Adrenal gland (tissue), 9 donors: ENCODE measurements at regions not wholly inside any gene's neighbourhood (a gene's known extent, or its start where the extent isn't known, plus 50 kb on each side); places are given as distances from the start of the nearest gene placed in this dataset.

Source experiments
- DNase-seq, 7 donors: peaks; one replicate each; pipeline ENCODE4 v3.0.0-alpha.2; 2019 to 2020
- H3K27ac ChIP-seq, 5 donors: fragments of 200-600 bp; sonication (generic) in 4 of 5; 1 replicate in 3 of 5; 2 replicates in 2 of 5; pipeline versions ENCODE4 v1.5.1 to v1.8.0; 2016 to 2020; ENCODE audit warnings: mild to moderate bottlenecking in 1 of 5
- H3K27me3 ChIP-seq: fragments of 200-600 bp; 2 replicates; pipeline ENCODE4 v1.8.0; 2021
- H3K36me3 ChIP-seq, 2 donors: fragments of 200-600 bp; replicated peaks in 1 of 2; 1 replicate in 1 of 2; 2 replicates in 1 of 2; pipeline versions ENCODE4 v1.5.1 to v1.8.0; 2018 to 2022
- H3K4me1 ChIP-seq, 2 donors: fragments of 200-600 bp; replicated peaks in 1 of 2; 1 replicate in 1 of 2; 2 replicates in 1 of 2; pipeline versions ENCODE4 v1.5.1 to v1.8.0; 2018 to 2021
- H3K4me3 ChIP-seq, 4 donors: fragments of 200-600 bp; sonication (generic) in 3 of 4; one replicate each; pipeline ENCODE4 v1.5.1; 2016 to 2018
- H3K9me3 ChIP-seq, 3 donors: fragments of 200-600 bp; sonication (generic) in 1 of 3; replicated peaks in 1 of 3; 1 replicate in 2 of 3; 2 replicates in 1 of 3; pipeline versions ENCODE4 v1.5.1 to v1.8.0; 2016 to 2021
- CTCF ChIP-seq, 6 experiments: fragments of 450-650 bp in 4 of 6; fragments of 200-600 bp in 2 of 6; sonication (generic) in 1 of 6; IDR thresholded peaks; 1 replicate in 5 of 6; 2 replicates in 1 of 6; pipeline versions ENCODE4 v1.5.1 to v1.8.0; 2016 to 2021; ENCODE audit warnings: antibody characterized with exemption in 6 of 6, mild to moderate bottlenecking in 2 of 6, moderate library complexity in 1 of 6
- POLR2A ChIP-seq, 2 donors: fragments of 450-650 bp; IDR thresholded peaks; one replicate each; pipeline ENCODE4 v1.6.1; 2017; ENCODE audit warnings: antibody characterized with exemption in 2 of 2, mild to moderate bottlenecking in 2 of 2, moderate library complexity in 1 of 2
- WGBS, 4 donors: extraction: QIAGEN DNeasy Blood & Tissue Kit in 2 of 4; methylation state at CpG; one replicate each; pipeline versions ENCODE4 v1.1.5 to v1.1.7; 2013 to 2017; 5-methylcytosine and 5-hydroxymethylcytosine counted together
- intact Hi-C, 2 donors: fragments of 100-400 bp; cut with DNase I; formaldehyde crosslinking; loops; one replicate each; pipeline versions ENCODE4 v1.14.1 to v1.15.0; 2022 to 2023
- donor health status: healthy with polysubstance abuse.
- donor health status: Bipolar disorder and iron deficiency.
- donor health status: DM: yes; HTN: yes; CAD: no.
- donor health status: DM: no; HTN: no; CAD: no.
- donor health status: DM: no; HTN: no; CAD: no.

DNA sequence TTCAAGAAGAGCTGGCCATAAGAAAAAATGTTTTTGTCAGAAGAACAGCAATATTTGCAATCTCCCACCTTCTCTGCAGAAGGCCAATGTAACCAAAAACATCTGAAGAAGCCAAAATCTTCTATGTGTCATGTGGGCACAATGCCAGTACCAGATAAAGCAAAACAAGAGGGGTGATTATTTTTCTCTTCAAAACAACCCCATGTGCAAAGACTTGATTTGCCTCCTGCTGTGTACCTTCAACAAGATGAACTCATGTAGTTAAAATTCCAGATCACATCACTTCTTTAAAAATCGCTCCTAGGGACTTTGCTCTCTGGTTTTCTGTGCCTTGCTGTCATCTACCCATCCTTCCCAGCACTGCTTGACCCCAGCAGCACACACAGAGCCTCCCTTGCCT lies 134.0 kb upstream of the MAP3K1 start:
- Histone ChIP-seq H3K27ac (no peak overlapping the region), H3K4me3 (no peak overlapping the region), H3K4me1 (no peaks in the 10 kb centered on the region), H3K36me3 (no peaks in the 10 kb centered on the region), H3K27me3 (no peaks in the 10 kb centered on the region), H3K9me3 (no peaks in the 10 kb centered on the region)
- WGBS, 4 donors, result 75 to 93% (median 84%) methylated on average over 1 of the region's 1 CpG
- intact Hi-C loops, result no loop called here
- no peak for DNase-seq
- TF ChIP-seq POLR2A (IDR thresholded peaks at IDR 0.05) (no peak), CTCF (IDR thresholded peaks at IDR 0.05) (no peak)

GRCh38 chr5:56680731-56681130 lies 134.6 kb upstream of the MAP3K1 start:
- H3K27me3 ChIP-seq, result no peaks in the 10 kb centered on the region
- H3K27ac ChIP-seq, result no peak overlapping the region
- H3K36me3 ChIP-seq, result no peaks in the 10 kb centered on the region
- no peak for DNase-seq
- 89 to 100% (median 92%) methylated on average over 2 of the region's 2 CpGs for WGBS, 4 donors
- intact Hi-C loops, result no loop called here
- H3K9me3 ChIP-seq, result no peaks in the 10 kb centered on the region
- no peak overlapping the region for H3K4me3 ChIP-seq
- no peaks in the 10 kb centered on the region for H3K4me1 ChIP-seq
- no peak for TF ChIP-seq POLR2A (IDR thresholded peaks at IDR 0.05)

GRCh38 chr5:56677690-56678305 lies 137.6 kb upstream of the MAP3K1 start:
- Histone ChIP-seq H3K9me3 (no peaks in the 10 kb centered on the region), H3K4me3 (no peak overlapping the region), H3K27ac (no peak overlapping the region), H3K27me3 (no peaks in the 10 kb centered on the region), H3K4me1 (no peaks in the 10 kb centered on the region), H3K36me3 (no peaks in the 10 kb centered on the region)
- TF ChIP-seq POLR2A (IDR thresholded peaks at IDR 0.05) (no peak), CTCF (IDR thresholded peaks at IDR 0.05) (no peak)
- 82 to 93% (median 87%) methylated on average over 2 of the region's 2 CpGs for WGBS, 4 donors
- intact Hi-C loops, result no loop called here
- DNase-seq, result no peak

DNA sequence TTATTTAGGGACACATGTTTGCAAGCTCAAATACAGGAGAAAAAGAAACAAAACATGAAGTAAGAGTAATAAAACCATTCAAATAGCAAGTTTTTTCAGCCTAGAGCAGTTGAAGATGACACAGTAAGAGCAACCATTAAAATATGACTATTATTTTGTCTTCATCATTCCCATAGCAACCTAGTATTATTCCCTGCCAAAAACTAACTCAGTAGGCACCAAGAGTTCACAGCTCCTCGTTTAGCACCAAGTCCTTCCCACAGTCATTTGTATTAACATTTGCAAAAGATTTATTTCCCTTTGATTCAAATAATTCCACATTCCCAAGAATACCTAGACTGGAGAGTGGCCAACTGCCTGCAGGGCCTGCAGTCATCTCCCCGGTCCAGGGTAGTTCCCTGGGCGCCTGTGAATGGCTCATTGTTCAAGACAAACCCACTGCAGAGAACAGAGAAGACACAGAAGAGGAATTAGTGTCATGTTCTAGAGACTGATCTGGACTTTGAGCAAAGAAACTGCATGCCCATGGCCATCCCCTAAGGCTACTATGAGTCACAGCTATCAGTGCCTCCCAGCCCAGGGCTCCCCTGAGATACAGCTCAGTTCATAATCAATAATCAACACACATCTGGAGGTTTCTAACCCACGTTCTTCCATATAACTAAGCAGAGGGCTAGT lies 139.1 kb upstream of the MAP3K1 start:
- intact Hi-C loops, result no loop called here
- WGBS, 4 donors, result 69 to 81% (median 76%) methylated on average over 4 of the region's 4 CpGs
- no peak for DNase-seq

More for the DNA sequence above, 139.1 kb upstream of the MAP3K1 start:
- no peak for TF ChIP-seq POLR2A (IDR thresholded peaks at IDR 0.05)
- no peak for TF ChIP-seq CTCF (IDR thresholded peaks at IDR 0.05)
- H3K4me1 ChIP-seq, result no peaks in the 10 kb centered on the region
- H3K9me3 ChIP-seq, result no peaks in the 10 kb centered on the region
- no peak overlapping the region for H3K4me3 ChIP-seq
- no peaks in the 10 kb centered on the region for H3K36me3 ChIP-seq
- H3K27me3 ChIP-seq, result no peaks in the 10 kb centered on the region
- H3K27ac ChIP-seq, result no peak overlapping the region
